ENCODE measurements at regions not wholly inside any gene's neighbourhood (a gene's known extent, or its start where the extent isn't known, plus 50 kb on each side); places are given as distances from the start of the nearest gene placed in this dataset.

DNA sequence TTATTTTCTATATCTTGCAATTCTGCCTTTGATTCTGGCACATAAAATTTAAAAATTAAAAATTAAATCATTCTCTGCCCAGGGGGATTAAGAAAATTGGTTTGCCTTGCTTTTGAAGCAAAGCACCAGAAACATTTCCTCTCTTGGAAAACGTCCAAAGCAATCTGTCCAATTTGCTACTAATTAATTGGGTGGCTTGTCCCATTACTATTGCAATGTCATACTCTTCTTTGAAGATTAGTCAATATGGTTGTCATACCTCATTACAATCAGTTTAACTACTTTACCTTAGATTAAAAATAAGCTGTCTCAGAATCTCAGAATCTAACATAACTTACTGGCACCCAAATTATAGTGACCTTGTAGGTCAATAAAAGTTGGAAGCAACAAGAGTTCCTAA, 208.8 kb downstream of the TMA16 start:
- no peak for TF ChIP-seq ATF3 (IDR thresholded peaks at IDR 0.05; ENCODE audit: insufficient read depth, low read depth, low read length)
- no peak for TF ChIP-seq YY1 (IDR thresholded peaks at IDR 0.05; ENCODE audit: low read depth, low read length)
- no peak for TF ChIP-seq CTCF (IDR thresholded peaks at IDR 0.05; ENCODE audit: control extremely low read depth in 1 of 3, insufficient read depth in 1 of 3, low read depth in 1 of 3, low read length in 3 of 3)
- TF ChIP-seq CEBPB (IDR thresholded peaks at IDR 0.05; ENCODE audit: low read depth, low read length): no peak
- TF ChIP-seq EP300 (IDR thresholded peaks at IDR 0.05; ENCODE audit: borderline replicate concordance in 1 of 2, low read depth in 2 of 2, low read length in 2 of 2): no peak
- no peak for TF ChIP-seq RAD21 (IDR thresholded peaks at IDR 0.05 in 1 of 2, conservative IDR thresholded peaks at IDR 0.05 in 1 of 2; ENCODE audit: low read depth in 2 of 2, low read length in 2 of 2)
- no peak for TF ChIP-seq POLR2A (IDR thresholded peaks at IDR 0.05; ENCODE audit: control extremely low read depth in 1 of 2, low read depth in 2 of 2, low read length in 2 of 2)
- TF ChIP-seq EZH2 (IDR thresholded peaks at IDR 0.05; ENCODE audit: low read depth, low read length, severe bottlenecking): no peak
- TF ChIP-seq CHD2 (IDR thresholded peaks at IDR 0.05; ENCODE audit: low read length): no peak
- no peak for TF ChIP-seq GTF2F1 (IDR thresholded peaks at IDR 0.05; ENCODE audit: borderline replicate concordance, low read depth, low read length)
- no peak for TF ChIP-seq ZNF274 (IDR thresholded peaks at IDR 0.05; ENCODE audit: borderline replicate concordance, extremely low read depth, low read length)
- TF ChIP-seq CBX8 (IDR thresholded peaks at IDR 0.05; ENCODE audit: borderline replicate concordance, low read depth, low read length): no peak

All from H1 (cell line).